SK-N-SH (cell line): ENCODE measurements at regions not wholly inside any gene's neighbourhood (a gene's known extent, or its start where the extent isn't known, plus 50 kb on each side); places are given as distances from the start of the nearest gene placed in this dataset.

Source experiments
- CTCF ChIA-PET: fragments of 300-600, 350-600 bp; formaldehyde crosslinking; extraction: SDS; loops from one replicate; lab custom pipeline; 2021; lab: Yijun Ruan, JAX
- POLR2A ChIA-PET: fragments of 350-600 bp; sonication (Branson Sonifier 250); formaldehyde crosslinking; extraction: SDS; loops from one replicate; lab custom pipeline; 2020; ENCODE audit warnings: antibody characterized with exemption, inconsistent platforms; lab: Yijun Ruan, JAX
- DNase-seq: peaks from one replicate; pipeline ENCODE4 v3.0.0; 2012
- H2AFZ ChIP-seq: fragments of 200-600 bp; sonication (generic); 2 replicates; pipeline ENCODE4 v1.8.1; 2016; ENCODE audit warnings: antibody characterized with exemption, mild to moderate bottlenecking, low read depth
- H3F3A ChIP-seq: fragments of 200-600 bp; sonication (generic); replicated peaks from 2 replicates; pipeline ENCODE3; 2016; ENCODE audit warnings: antibody characterized with exemption, mild to moderate bottlenecking; ENCODE audit not compliant: insufficient read depth
- H3K27ac ChIP-seq, 2 experiments: fragments of 200-500 bp in 1 of 2; fragments of 200-600 bp in 1 of 2; sonication (Bioruptor generic) in 1 of 2; sonication (generic), shearing (Covaris generic) in 1 of 2; 2 replicates each; pipeline versions ENCODE4 v1.5.1 to v1.6.1; 2014 to 2016; ENCODE audit warnings: low read depth in 2 of 2, inconsistent platforms in 1 of 2, low read length in 1 of 2, mild to moderate bottlenecking in 1 of 2, mixed read lengths in 1 of 2
- H3K27me3 ChIP-seq: fragments of 200-600 bp; sonication (generic), shearing (Covaris generic); 2 replicates; pipeline ENCODE4 v1.6.1; 2016; ENCODE audit warnings: mixed run types; ENCODE audit not compliant: insufficient read depth
- H3K36me3 ChIP-seq, 2 experiments: fragments of 200-500 bp in 1 of 2; fragments of 200-600 bp in 1 of 2; sonication (Bioruptor generic) in 1 of 2; sonication (generic) in 1 of 2; replicated peaks in 1 of 2; 2 replicates each; pipeline versions ENCODE3 to v1.5.1; 2014 to 2016; ENCODE audit warnings: low read length in 1 of 2, mild to moderate bottlenecking in 1 of 2; ENCODE audit not compliant: insufficient read depth in 2 of 2, control insufficient read depth in 1 of 2
- H3K4me1 ChIP-seq, 2 experiments: fragments of 200-500 bp in 1 of 2; fragments of 200-600 bp in 1 of 2; sonication (Bioruptor generic) in 1 of 2; sonication (generic), shearing (Covaris generic) in 1 of 2; 2 replicates each; pipeline versions ENCODE4 v1.5.1 to v1.6.1; 2014 to 2016; ENCODE audit warnings: low read depth in 1 of 2, low read length in 1 of 2, mixed run types in 1 of 2; ENCODE audit not compliant: insufficient read depth in 2 of 2, control insufficient read depth in 1 of 2
- H3K4me2 ChIP-seq: fragments of 200-600 bp; sonication (generic), shearing (Covaris generic); 2 replicates; pipeline ENCODE4 v1.6.1; 2017; ENCODE audit warnings: mixed run types
- H3K4me3 ChIP-seq, 2 experiments: fragments of 200-500 bp in 1 of 2; fragments of 200-600 bp in 1 of 2; sonication (Bioruptor generic) in 1 of 2; sonication (generic), shearing (Covaris generic) in 1 of 2; 2 replicates each; pipeline versions ENCODE4 v1.5.1 to v1.8.1; 2014 to 2016; ENCODE audit warnings: low read depth in 2 of 2, inconsistent platforms in 1 of 2, low read length in 1 of 2, mild to moderate bottlenecking in 1 of 2, mixed read lengths in 1 of 2, moderate library complexity in 1 of 2
- H3K79me2 ChIP-seq: fragments of 200-600 bp; sonication (generic); 2 replicates; pipeline ENCODE4 v1.8.1; 2017; ENCODE audit warnings: mild to moderate bottlenecking; ENCODE audit not compliant: insufficient read depth
- H3K9ac ChIP-seq: fragments of 200-600 bp; sonication (generic); 2 replicates; pipeline ENCODE4 v1.6.1; 2017; ENCODE audit warnings: mixed run types
- H3K9me2 ChIP-seq: fragments of 200-600 bp; sonication (generic); 2 replicates; pipeline ENCODE4 v1.6.1; 2017; ENCODE audit warnings: mixed run types
- H3K9me3 ChIP-seq: fragments of 200-600 bp; sonication (generic); 2 replicates; pipeline ENCODE4 v1.6.1; 2017; ENCODE audit warnings: mixed run types, mild to moderate bottlenecking, moderate library complexity
- H4K20me1 ChIP-seq: fragments of 200-600 bp; sonication (generic); 2 replicates; pipeline ENCODE4 v1.6.1; 2017; ENCODE audit warnings: mild to moderate bottlenecking, mixed run types; ENCODE audit not compliant: insufficient read depth
- EP300 ChIP-seq, 2 experiments: IDR thresholded peaks; 2 replicates each; pipeline versions ENCODE4 v1.4.0 to v1.6.1; 2012; ENCODE audit warnings: borderline replicate concordance in 1 of 2, low read depth in 1 of 2, low read length in 1 of 2
- GATA2 ChIP-seq: sonication (generic); formaldehyde crosslinking; IDR thresholded peaks from 2 replicates; pipeline ENCODE4 v1.5.0; 2020; ENCODE audit warnings: mild to moderate bottlenecking, missing genetic modification reagents
- MXI1 ChIP-seq: IDR thresholded peaks from 2 replicates; pipeline ENCODE4 v1.6.1; 2012; ENCODE audit warnings: mild to moderate bottlenecking, low read depth, low read length, improper control_type of control experiment
- NFIC ChIP-seq: IDR thresholded peaks from 2 replicates; pipeline ENCODE4 v1.4.0; 2012; ENCODE audit warnings: borderline replicate concordance
- POLR2AphosphoS5 ChIP-seq: IDR thresholded peaks from 2 replicates; pipeline ENCODE4 v1.6.1; 2012; ENCODE audit warnings: low read depth, low read length
- TAF1 ChIP-seq: IDR thresholded peaks from 2 replicates; pipeline ENCODE4 v1.6.1; 2012; ENCODE audit warnings: low read depth, mild to moderate bottlenecking, low read length, moderate library complexity, borderline replicate concordance
- TEAD4 ChIP-seq: IDR thresholded peaks from 2 replicates; pipeline ENCODE4 v1.4.0; 2012; ENCODE audit warnings: mild to moderate bottlenecking, borderline replicate concordance; ENCODE audit not compliant: insufficient read depth
- USF2 ChIP-seq: fragments of 150-350 bp; IDR thresholded peaks from 2 replicates; pipeline ENCODE4 v1.6.1; 2017; ENCODE audit warnings: antibody characterized with exemption, low read length, low read depth, borderline replicate concordance
- ZBTB33 ChIP-seq: IDR thresholded peaks from 2 replicates; pipeline ENCODE4 v1.4.0; 2012; ENCODE audit warnings: low read depth, borderline replicate concordance
- WGBS: methylation state at CpG from one replicate; pipeline ENCODE4 v1.1.6; 2017; ENCODE audit warnings: low lambda C conversion rate; 5-methylcytosine and 5-hydroxymethylcytosine counted together
- TF ChIP-seq, protein P1 (sequence below): IDR thresholded peaks from 2 replicates; pipeline ENCODE4; 2012

DNA sequence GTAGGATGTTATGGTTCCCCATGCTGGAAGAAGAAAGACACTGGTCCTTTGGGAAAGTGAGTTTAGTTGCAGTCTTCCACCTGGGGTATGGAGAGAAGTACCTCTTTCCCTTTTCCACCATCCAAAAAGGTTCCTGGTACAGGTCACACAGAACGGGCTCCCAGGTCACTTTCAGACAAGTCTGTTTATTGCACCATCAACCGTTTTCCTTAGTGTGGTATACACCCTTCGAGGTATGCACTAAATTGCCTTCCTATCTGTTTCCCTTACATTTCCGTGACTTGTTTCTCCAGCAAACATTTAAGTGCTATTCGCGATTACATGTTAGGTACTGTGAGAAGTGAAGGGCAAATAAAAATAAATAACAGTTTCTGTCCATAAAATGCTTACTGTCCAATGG lies 185.1 kb downstream of the ARL4A start:
- H2AFZ ChIP-seq, result no peak overlapping the region
- CTCF ChIA-PET, result no interaction called here
- no peaks in the 10 kb centered on the region for H4K20me1 ChIP-seq
- POLR2A ChIA-PET, result no interaction called here
- H3K79me2 ChIP-seq, result no peaks in the 10 kb centered on the region
- no peak for TF ChIP-seq ZBTB33
- no peak for TF ChIP-seq MXI1
- no peak for TF ChIP-seq TAF1
- TF ChIP-seq NFIC, result no peak
- TF ChIP-seq, protein P1, sequence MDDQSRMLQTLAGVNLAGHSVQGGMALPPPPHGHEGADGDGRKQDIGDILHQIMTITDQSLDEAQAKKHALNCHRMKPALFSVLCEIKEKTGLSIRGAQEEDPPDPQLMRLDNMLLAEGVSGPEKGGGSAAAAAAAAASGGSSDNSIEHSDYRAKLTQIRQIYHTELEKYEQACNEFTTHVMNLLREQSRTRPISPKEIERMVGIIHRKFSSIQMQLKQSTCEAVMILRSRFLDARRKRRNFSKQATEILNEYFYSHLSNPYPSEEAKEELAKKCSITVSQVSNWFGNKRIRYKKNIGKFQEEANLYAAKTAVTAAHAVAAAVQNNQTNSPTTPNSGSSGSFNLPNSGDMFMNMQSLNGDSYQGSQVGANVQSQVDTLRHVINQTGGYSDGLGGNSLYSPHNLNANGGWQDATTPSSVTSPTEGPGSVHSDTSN, result no peak
- no peak for TF ChIP-seq POLR2AphosphoS5
- no peaks in the 10 kb centered on the region for H3K36me3 ChIP-seq
- H3K4me3 ChIP-seq, result no peak overlapping the region
- no peak overlapping the region for H3K9ac ChIP-seq
- 40% methylated on average over 6 of the region's 6 CpGs for WGBS
- peaks cover 13% of the 10 kb centered on the region; the same call in 1 of the 2 replicates for H3K27me3 ChIP-seq
- H3K9me2 ChIP-seq, result no peaks in the 10 kb centered on the region
- no peak for DNase-seq
- no peaks in the 10 kb centered on the region for H3K4me1 ChIP-seq
- no peaks in the 10 kb centered on the region; the same call in 1 of the 2 replicates for H3K9me3 ChIP-seq
- no peak overlapping the region for H3K27ac ChIP-seq
- H3K4me2 ChIP-seq, result no peak overlapping the region
- no peaks in the 10 kb centered on the region for H3F3A ChIP-seq

DNA sequence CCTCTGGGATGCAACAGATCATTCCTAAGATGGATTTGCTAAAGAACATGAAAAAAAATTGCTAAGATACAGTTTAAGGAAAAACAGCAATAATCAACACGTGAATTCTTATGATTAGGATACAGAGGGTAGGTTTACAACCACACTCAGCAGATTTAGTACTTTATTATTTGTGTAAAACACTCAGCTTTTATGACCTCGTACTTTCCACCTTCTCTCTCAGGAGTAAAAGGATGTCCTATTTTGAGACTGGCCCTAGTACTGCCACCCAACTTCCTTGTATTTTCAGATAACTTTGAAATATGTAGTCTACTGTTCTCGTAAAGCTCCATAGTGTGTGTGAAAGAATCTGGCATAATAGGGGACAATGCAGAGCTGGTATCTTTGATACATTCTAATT lies 186.1 kb downstream of the ARL4A start:
- WGBS, result 12% methylated on average over 3 of the region's 3 CpGs

More for the DNA sequence above, 186.1 kb downstream of the ARL4A start:
- no peaks in the 10 kb centered on the region; the same call in 1 of the 2 replicates for H3K9me3 ChIP-seq
- H3K79me2 ChIP-seq, result no peaks in the 10 kb centered on the region
- DNase-seq, result no peak
- no peak overlapping the region for H3K9ac ChIP-seq
- H3K4me1 ChIP-seq, result no peaks in the 10 kb centered on the region
- no peak overlapping the region for H3K27ac ChIP-seq
- H2AFZ ChIP-seq, result no peak overlapping the region
- no peak overlapping the region for H3K4me2 ChIP-seq
- no peaks in the 10 kb centered on the region for H3K9me2 ChIP-seq
- H3K36me3 ChIP-seq, result no peaks in the 10 kb centered on the region
- H3F3A ChIP-seq, result no peaks in the 10 kb centered on the region
- no peaks in the 10 kb centered on the region for H4K20me1 ChIP-seq
- H3K4me3 ChIP-seq, result no peak overlapping the region
- POLR2A ChIA-PET, result no interaction called here
- H3K27me3 ChIP-seq, result peaks cover 15% of the 10 kb centered on the region; the same call in 1 of the 2 replicates
- TF ChIP-seq GATA2 (no peak), TEAD4 (no peak), USF2 (no peak), EP300 (IDR thresholded peaks at IDR 0.05; ENCODE audit: borderline replicate concordance in 1 of 2, low read depth in 1 of 2, low read length in 1 of 2) (no peak)
- CTCF ChIA-PET, result interaction anchor here (0.8 to 1.3 kb wide), 2 partner anchors 9 to 13 kb away, joined by 3 to 4 read pairs; no protein-coding TSS in a partner anchor
